Calu3 (cell line): ENCODE measurements at regions not wholly inside any gene's neighbourhood (a gene's known extent, or its start where the extent isn't known, plus 50 kb on each side); places are given as distances from the start of the nearest gene placed in this dataset.

ENCODE experiments used
- BruUV-seq: library from RNA; stranded (reverse); fragments of 400-500 nt; replicated peaks from 2 replicates; lab custom pipeline; 2021; lab: Mats Ljungman, UMichigan
- CTCF ChIA-PET: fragments of 300-600 bp; sonication (Branson Sonifier 250); formaldehyde crosslinking; loops from one replicate; lab custom pipeline; 2022; ENCODE audit warnings: antibody characterized with exemption; lab: Charles Lee
- DNase-seq: peaks from one replicate; pipeline ENCODE4 v3.0.0; 2022
- H3K27ac Mint-ChIP-seq: one replicate; pipeline ENCODE4 v1.8.0; 2022; ENCODE audit warnings: mixed read lengths; ENCODE audit not compliant: unreplicated experiment
- H3K27me3 Mint-ChIP-seq: one replicate; pipeline ENCODE4 v1.8.0; 2022; ENCODE audit warnings: mixed read lengths; ENCODE audit not compliant: unreplicated experiment
- H3K36me3 Mint-ChIP-seq: one replicate; pipeline ENCODE4 v1.8.0; 2022; ENCODE audit warnings: mild to moderate bottlenecking, moderate library complexity, mixed read lengths; ENCODE audit not compliant: insufficient read depth, unreplicated experiment
- H3K4me1 Mint-ChIP-seq: one replicate; pipeline ENCODE4 v1.8.0; 2022; ENCODE audit warnings: mild to moderate bottlenecking, low read depth, mixed read lengths; ENCODE audit not compliant: unreplicated experiment
- H3K4me3 Mint-ChIP-seq: one replicate; pipeline ENCODE4 v1.8.0; 2022; ENCODE audit warnings: mild to moderate bottlenecking, low read depth, moderate library complexity, mixed read lengths; ENCODE audit not compliant: unreplicated experiment
- H3K9me3 Mint-ChIP-seq: one replicate; pipeline ENCODE4 v1.8.0; 2022; ENCODE audit warnings: low read depth, mixed read lengths; ENCODE audit not compliant: unreplicated experiment
- CTCF ChIP-seq: fragments of 200-600 bp; IDR thresholded peaks from one replicate; pipeline ENCODE4 v1.8.0; 2022; ENCODE audit warnings: antibody characterized with exemption; ENCODE audit not compliant: unreplicated experiment
- intact Hi-C: fragments of 100-400 bp; cut with micrococcal nuclease; formaldehyde crosslinking; loops from one replicate; pipeline ENCODE4 v1.10.0; 2022; ENCODE audit not compliant: unreplicated experiment

- H3K4me1 Mint-ChIP-seq, result no peaks in the 10 kb centered on the region
- no peaks in the 10 kb centered on the region for H3K36me3 Mint-ChIP-seq
- no peaks in the 10 kb centered on the region for H3K27me3 Mint-ChIP-seq
- TF ChIP-seq CTCF, result no peak
- BruUV-seq, result no TSS peak
- CTCF ChIA-PET, result no interaction called here
- DNase-seq, result no peak
- H3K9me3 Mint-ChIP-seq, result no peaks in the 10 kb centered on the region
- H3K4me3 Mint-ChIP-seq, result no peak overlapping the region
- intact Hi-C loops, result no loop called here
- H3K27ac Mint-ChIP-seq, result no peak overlapping the region
Measured at GRCh38 chr13:85228692-85229091, 570.5 kb downstream of the SLITRK6 start.

GRCh38 chr13:85223883-85224656 is 575.1 kb downstream of the SLITRK6 start:
- H3K4me1 Mint-ChIP-seq, result no peaks in the 10 kb centered on the region
- intact Hi-C loops, result no loop called here
- CTCF ChIA-PET, result no interaction called here
- DNase-seq, result no peak
- no peak overlapping the region for H3K4me3 Mint-ChIP-seq
- no peak for TF ChIP-seq CTCF
- no peaks in the 10 kb centered on the region for H3K36me3 Mint-ChIP-seq
- H3K27ac Mint-ChIP-seq, result no peak overlapping the region
- no peaks in the 10 kb centered on the region for H3K27me3 Mint-ChIP-seq
- no TSS peak for BruUV-seq
- H3K9me3 Mint-ChIP-seq, result no peaks in the 10 kb centered on the region

GRCh38 chr13:85216576-85216975 is 582.6 kb downstream of the SLITRK6 start:
- no peak for TF ChIP-seq CTCF
- Mint-ChIP-seq H3K27ac (no peak overlapping the region), H3K9me3 (peaks cover 3% of the 10 kb centered on the region), H3K36me3 (no peaks in the 10 kb centered on the region), H3K4me1 (no peaks in the 10 kb centered on the region), H3K27me3 (no peaks in the 10 kb centered on the region), H3K4me3 (no peak overlapping the region)
- intact Hi-C loops, result no loop called here
- no peak for DNase-seq
- no TSS peak for BruUV-seq
- CTCF ChIA-PET, result no interaction called here

GRCh38 chr13:85212692-85213091 is 586.5 kb downstream of the SLITRK6 start:
- Mint-ChIP-seq H3K36me3 (no peaks in the 10 kb centered on the region), H3K4me3 (no peak overlapping the region), H3K4me1 (no peaks in the 10 kb centered on the region), H3K9me3 (peaks cover 3% of the 10 kb centered on the region), H3K27ac (no peak overlapping the region), H3K27me3 (no peaks in the 10 kb centered on the region)
- CTCF ChIA-PET, result no interaction called here
- intact Hi-C loops, result no loop called here
- DNase-seq, result no peak
- TF ChIP-seq CTCF, result no peak
- BruUV-seq, result no TSS peak
